ENCODE measurements at regions not wholly inside any gene's neighbourhood (a gene's known extent, or its start where the extent isn't known, plus 50 kb on each side); places are given as distances from the start of the nearest gene placed in this dataset.

DNA sequence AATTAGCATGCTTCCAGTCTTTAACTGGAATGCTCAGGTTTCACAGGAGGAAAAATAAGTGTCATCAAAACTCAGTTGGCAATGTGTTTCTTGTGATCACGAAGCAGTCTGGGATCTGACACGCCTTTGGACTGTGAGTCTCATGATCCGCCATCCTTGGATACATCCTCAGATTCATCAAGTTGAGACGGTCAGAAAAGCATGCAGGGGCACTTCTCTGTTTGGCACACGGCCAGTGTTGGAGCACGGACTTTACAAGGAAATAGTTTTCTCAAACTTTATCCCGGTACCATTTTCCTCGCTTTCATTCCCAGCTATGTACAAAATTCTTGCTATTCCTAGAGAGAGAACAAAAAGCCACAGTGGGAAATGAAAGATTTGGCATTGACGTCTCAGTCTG, 88.4 kb upstream of the PARP11 start:
- in situ Hi-C loops (cut with MboI; ENCODE audit: low pct_unique_long_range_greater_than_20kb, low sequenced_read_pairs, unreplicated experiment) = no loop called here
- DNase-seq (ENCODE audit: low spot score) = no peak
- TF ChIP-seq, protein P1, sequence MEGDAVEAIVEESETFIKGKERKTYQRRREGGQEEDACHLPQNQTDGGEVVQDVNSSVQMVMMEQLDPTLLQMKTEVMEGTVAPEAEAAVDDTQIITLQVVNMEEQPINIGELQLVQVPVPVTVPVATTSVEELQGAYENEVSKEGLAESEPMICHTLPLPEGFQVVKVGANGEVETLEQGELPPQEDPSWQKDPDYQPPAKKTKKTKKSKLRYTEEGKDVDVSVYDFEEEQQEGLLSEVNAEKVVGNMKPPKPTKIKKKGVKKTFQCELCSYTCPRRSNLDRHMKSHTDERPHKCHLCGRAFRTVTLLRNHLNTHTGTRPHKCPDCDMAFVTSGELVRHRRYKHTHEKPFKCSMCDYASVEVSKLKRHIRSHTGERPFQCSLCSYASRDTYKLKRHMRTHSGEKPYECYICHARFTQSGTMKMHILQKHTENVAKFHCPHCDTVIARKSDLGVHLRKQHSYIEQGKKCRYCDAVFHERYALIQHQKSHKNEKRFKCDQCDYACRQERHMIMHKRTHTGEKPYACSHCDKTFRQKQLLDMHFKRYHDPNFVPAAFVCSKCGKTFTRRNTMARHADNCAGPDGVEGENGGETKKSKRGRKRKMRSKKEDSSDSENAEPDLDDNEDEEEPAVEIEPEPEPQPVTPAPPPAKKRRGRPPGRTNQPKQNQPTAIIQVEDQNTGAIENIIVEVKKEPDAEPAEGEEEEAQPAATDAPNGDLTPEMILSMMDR (IDR thresholded peaks at IDR 0.05; ENCODE audit: extremely low read depth, insufficient read depth, missing control alignments) = no peak

DNA sequence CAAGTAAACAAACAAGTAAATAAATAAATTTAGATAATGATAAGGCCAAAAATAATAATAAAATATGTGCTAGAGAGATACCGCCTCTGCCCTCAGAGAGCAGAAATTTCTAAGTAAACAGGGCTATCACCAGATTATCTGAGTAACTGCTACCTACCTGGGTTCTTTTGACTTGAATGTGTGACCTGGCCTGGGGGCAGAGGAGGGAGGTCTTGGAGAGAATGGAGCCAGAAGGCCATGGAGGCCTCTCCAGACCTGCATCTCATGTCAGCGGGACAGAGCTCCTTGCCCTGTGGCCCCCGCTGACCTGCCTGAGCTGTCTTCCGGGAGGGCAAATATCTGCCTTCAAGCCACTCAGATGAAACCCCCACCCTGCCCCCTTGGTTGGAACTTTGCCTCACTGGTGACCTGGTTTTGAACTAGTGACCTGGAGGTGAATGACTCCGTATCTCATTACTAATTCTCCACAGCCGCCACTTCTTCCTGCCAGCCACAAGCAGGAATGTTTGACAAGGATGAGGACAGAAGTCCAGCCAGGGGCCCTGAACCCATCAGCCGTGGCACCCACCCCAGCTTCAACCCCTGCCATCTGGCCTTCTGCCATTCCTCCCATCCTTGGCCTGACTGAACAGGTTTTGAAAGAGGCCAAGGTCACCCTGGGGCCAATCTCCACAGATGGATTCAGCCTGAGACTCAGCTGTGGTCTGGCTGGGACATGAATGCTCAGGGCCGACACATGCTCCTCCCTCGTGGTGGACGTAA, 86.8 kb upstream of the PARP11 start:
- DNase-seq (ENCODE audit: low spot score) = no peak
- in situ Hi-C loops (cut with MboI; ENCODE audit: low pct_unique_long_range_greater_than_20kb, low sequenced_read_pairs, unreplicated experiment) = no loop called here
- TF ChIP-seq, protein P1 (IDR thresholded peaks at IDR 0.05; ENCODE audit: extremely low read depth, insufficient read depth, missing control alignments) = no peak

DNA sequence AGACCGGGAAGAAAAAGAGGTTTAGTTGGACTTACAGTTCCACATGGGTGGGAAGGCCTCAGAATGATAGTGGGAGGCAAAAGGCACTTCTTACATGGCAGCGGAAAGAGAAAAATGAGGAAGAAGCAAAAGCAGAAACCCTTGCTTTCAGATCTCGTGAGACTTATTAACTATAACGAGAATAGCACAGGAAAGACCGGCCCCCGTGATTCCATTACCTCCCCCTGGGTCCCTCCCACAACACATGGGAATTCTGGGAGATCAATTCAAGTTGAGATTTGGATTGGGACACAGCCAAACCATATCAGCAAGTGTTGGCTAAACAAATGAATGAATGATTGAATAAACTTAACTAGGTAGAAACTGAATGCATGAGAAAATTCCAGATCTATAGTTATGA, 85.3 kb upstream of the PARP11 start:
- TF ChIP-seq, protein P1 (IDR thresholded peaks at IDR 0.05; ENCODE audit: extremely low read depth, insufficient read depth, missing control alignments) = no peak
- in situ Hi-C loops (cut with MboI; ENCODE audit: low pct_unique_long_range_greater_than_20kb, low sequenced_read_pairs, unreplicated experiment) = no loop called here
- no peak for DNase-seq (ENCODE audit: low spot score)

DNA sequence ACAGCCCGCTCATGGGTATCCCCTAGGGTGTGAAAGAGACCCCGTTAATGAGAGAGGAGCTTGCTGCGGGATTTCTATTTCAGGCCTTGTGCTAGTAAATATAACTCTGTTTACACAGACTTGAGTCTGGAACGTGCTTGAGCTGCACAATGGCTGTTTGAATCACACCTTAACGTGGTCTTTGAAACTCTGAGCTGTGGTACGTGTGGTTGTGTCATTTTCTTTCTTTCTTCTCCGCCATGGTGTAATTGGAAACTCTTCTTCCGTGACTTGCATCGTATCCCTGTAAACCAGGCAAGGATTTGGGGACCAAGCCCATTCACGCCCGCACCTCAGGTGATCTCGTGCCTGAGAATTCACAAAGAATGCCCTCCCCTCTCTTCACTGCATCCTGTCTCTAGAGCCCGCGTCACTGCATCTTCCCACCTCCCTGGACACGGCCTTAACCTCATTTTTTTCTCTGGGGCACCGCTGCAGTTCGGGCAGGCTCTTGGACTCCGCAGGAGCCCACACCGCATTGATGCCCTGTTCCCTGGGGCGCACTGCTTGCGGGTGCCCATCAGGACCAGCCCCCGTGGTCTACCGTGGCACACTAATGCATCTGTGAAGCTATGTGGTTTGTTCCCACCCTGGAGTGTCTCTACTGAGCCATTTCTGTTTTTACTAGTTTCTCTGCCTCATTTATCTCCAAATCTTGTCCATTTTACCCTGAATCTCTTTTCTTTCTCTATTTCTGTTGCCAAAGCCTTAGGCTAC, 78.4 kb upstream of the PARP11 start:
- no peak for DNase-seq (ENCODE audit: low spot score)
- TF ChIP-seq, protein P1 (IDR thresholded peaks at IDR 0.05; ENCODE audit: extremely low read depth, insufficient read depth, missing control alignments) = no peak
- in situ Hi-C loops (cut with MboI; ENCODE audit: low pct_unique_long_range_greater_than_20kb, low sequenced_read_pairs, unreplicated experiment) = no loop called here

DNA sequence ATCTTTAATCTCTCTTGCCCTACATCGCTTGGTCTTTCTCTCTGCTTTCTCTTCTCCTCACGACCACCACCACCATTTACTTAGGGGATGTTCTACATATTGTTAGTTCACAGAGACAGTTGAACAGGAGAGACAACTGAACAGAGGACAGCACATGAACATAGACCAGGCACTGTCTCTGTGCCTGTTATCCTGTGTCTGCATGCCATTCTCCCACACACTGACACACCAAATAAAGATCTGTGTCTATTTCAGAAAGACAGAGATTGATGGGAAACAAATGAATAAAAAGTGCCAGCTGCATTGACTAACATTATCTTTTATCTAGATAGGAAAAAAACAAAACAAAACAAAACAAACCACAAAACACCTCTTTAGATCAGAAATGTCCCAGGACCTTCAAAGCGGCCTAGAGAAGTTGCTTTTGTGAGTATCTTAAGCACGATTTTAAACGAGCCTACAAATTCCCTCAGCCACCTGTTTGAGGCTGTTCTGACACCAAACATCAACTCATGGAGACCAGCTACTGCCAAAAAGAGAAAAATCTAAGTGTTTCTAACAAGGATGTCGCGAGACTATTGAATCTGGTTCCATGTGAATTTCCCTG, 77.6 kb upstream of the PARP11 start:
- in situ Hi-C loops (cut with MboI; ENCODE audit: low pct_unique_long_range_greater_than_20kb, low sequenced_read_pairs, unreplicated experiment) = no loop called here
- TF ChIP-seq, protein P1 (IDR thresholded peaks at IDR 0.05; ENCODE audit: extremely low read depth, insufficient read depth, missing control alignments) = no peak
- DNase-seq (ENCODE audit: low spot score) = no peak

DNA sequence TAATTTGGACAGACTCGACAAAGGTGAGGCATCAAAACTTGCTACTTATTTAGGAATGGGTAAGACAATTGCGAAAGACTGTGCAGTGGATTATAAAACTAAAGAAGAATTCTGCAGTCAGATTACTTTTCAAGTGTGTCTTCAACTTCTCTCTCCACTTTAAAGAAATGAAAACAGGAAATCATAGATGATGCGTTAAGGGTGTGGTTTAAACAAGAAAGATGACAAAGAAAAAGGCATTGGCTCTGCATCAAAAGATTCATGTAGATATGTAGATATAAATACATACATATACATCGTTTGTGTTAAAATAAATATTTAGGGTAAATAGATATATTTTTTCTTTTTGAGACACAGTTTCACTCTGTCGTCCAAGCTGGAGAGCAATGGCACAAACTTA, 74.6 kb upstream of the PARP11 start:
- TF ChIP-seq, protein P1 (IDR thresholded peaks at IDR 0.05; ENCODE audit: extremely low read depth, insufficient read depth, missing control alignments) = no peak
- in situ Hi-C loops (cut with MboI; ENCODE audit: low pct_unique_long_range_greater_than_20kb, low sequenced_read_pairs, unreplicated experiment) = no loop called here
- no peak for DNase-seq (ENCODE audit: low spot score)
